Lower lobe of right lung (tissue), 2 donors: ENCODE measurements at regions not wholly inside any gene's neighbourhood (a gene's known extent, or its start where the extent isn't known, plus 50 kb on each side); places are given as distances from the start of the nearest gene placed in this dataset.

ENCODE experiments used
- ATAC-seq, 2 donors: fragments of 200-7000 bp; cut with Tn5 transposase; one replicate each; pipeline ENCODE4 v1.9.1; 2020 to 2022; ENCODE audit warnings: mild to moderate bottlenecking in 2 of 2, moderate library complexity in 2 of 2
- DNase-seq: peaks from one replicate; pipeline ENCODE4 v3.0.0-alpha.2; 2020
- H3K27ac ChIP-seq: fragments of 200-600 bp; one replicate; pipeline ENCODE4 v1.8.0; 2022
- H3K27me3 ChIP-seq: fragments of 200-600 bp; one replicate; pipeline ENCODE4 v1.8.0; 2022; ENCODE audit warnings: low read depth
- H3K36me3 ChIP-seq: fragments of 200-600 bp; one replicate; pipeline ENCODE4 v1.8.0; 2022; ENCODE audit warnings: mild to moderate bottlenecking
- H3K4me1 ChIP-seq: fragments of 200-600 bp; one replicate; pipeline ENCODE4 v1.8.0; 2022
- H3K4me3 ChIP-seq: fragments of 200-600 bp; one replicate; pipeline ENCODE4 v1.8.0; 2022; ENCODE audit warnings: mild to moderate bottlenecking
- H3K9me3 ChIP-seq: fragments of 200-600 bp; one replicate; pipeline ENCODE4 v1.8.0; 2022
- intact Hi-C: fragments of 100-400 bp; cut with DNase I; formaldehyde crosslinking; loops from one replicate; pipeline ENCODE4 v1.11.0; 2022
- TF ChIP-seq, protein P1 (sequence below): fragments of 200-600 bp; IDR thresholded peaks from one replicate; pipeline ENCODE4 v1.8.0; 2022; ENCODE audit warnings: antibody characterized with exemption, mild to moderate bottlenecking
- donor health status: DM: no; HTN: yes; CAD: no; lungs with severe emphysema.

DNA sequence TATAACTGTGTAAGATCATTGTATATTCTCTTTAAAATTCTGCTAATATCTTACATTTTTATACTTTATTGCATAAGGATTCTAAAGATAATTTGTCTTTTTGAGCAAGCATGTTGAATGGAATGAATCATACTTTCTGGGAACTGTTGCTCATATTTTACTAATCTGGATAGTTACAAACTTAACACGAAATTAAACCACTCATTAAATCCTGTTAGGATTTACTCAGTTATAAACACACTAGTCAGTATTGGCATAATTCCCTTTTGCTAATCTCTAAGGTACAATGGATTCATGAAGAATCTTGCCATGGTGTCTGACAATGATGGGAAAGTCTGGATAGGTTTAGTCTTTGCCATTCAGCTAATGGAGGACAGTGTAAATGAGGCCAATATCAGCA, 338.1 kb upstream of the SMC2 start:
- DNase-seq (no peak), ATAC-seq (no peak)
- H3K9me3 ChIP-seq: no peaks in the 10 kb centered on the region
- H3K27me3 ChIP-seq: no peaks in the 10 kb centered on the region
- intact Hi-C loops: no loop called here
- H3K4me1 ChIP-seq: no peaks in the 10 kb centered on the region
- H3K36me3 ChIP-seq: no peaks in the 10 kb centered on the region
- H3K27ac ChIP-seq: no peak overlapping the region
- no peak overlapping the region for H3K4me3 ChIP-seq
- TF ChIP-seq, protein P1, sequence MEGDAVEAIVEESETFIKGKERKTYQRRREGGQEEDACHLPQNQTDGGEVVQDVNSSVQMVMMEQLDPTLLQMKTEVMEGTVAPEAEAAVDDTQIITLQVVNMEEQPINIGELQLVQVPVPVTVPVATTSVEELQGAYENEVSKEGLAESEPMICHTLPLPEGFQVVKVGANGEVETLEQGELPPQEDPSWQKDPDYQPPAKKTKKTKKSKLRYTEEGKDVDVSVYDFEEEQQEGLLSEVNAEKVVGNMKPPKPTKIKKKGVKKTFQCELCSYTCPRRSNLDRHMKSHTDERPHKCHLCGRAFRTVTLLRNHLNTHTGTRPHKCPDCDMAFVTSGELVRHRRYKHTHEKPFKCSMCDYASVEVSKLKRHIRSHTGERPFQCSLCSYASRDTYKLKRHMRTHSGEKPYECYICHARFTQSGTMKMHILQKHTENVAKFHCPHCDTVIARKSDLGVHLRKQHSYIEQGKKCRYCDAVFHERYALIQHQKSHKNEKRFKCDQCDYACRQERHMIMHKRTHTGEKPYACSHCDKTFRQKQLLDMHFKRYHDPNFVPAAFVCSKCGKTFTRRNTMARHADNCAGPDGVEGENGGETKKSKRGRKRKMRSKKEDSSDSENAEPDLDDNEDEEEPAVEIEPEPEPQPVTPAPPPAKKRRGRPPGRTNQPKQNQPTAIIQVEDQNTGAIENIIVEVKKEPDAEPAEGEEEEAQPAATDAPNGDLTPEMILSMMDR: no peak

DNA sequence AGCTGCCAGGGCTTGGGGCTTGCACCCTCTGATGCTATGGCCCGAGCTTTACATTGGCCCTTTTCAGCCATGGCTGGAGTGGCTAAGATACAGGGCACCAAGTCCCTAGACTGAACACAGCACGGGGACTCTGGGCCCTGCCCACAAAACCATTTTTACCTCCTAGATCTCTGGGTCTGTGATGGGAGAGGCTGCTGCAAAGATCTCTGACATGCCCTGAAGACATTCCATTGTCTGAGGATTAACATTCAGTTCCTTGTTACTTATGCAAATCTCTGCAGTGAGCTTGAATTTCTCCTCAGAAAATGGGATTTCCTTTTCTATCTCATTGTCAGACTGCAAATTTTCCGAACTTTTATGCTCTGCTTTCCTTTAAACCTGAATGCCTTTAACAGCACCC, 337.0 kb upstream of the SMC2 start:
- intact Hi-C loops: no loop called here
- no peaks in the 10 kb centered on the region for H3K36me3 ChIP-seq
- H3K4me3 ChIP-seq: no peak overlapping the region
- ATAC-seq: no peak
- no peaks in the 10 kb centered on the region for H3K4me1 ChIP-seq
- H3K9me3 ChIP-seq: no peaks in the 10 kb centered on the region
- H3K27ac ChIP-seq: no peak overlapping the region
- H3K27me3 ChIP-seq: no peaks in the 10 kb centered on the region
- TF ChIP-seq, protein P1: no peak
- DNase-seq: no peak

DNA sequence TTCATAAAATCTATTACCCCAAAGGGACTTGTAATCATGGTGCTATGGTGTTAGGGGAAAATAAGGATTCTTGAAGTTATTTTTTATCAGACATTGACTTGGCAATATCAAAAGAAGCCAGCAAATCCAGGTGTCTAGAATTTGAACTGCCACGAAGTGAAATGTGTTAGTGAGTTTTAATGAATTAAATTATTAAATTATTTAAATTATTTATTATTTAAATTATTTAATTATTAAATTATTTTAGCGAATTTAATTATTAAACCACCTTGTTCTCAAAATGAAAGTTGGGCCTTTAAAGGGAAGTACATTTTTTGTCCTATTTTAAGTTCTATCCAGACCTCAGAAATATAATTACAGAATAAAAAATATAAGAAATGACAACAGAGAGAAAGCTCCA, 332.6 kb upstream of the SMC2 start:
- Histone ChIP-seq H3K4me1 (no peaks in the 10 kb centered on the region), H3K27me3 (no peaks in the 10 kb centered on the region), H3K4me3 (no peak overlapping the region), H3K9me3 (no peaks in the 10 kb centered on the region), H3K36me3 (no peaks in the 10 kb centered on the region), H3K27ac (no peak overlapping the region)
- TF ChIP-seq, protein P1: no peak
- intact Hi-C loops: no loop called here
- DNase-seq (no peak), ATAC-seq (no peak)

DNA sequence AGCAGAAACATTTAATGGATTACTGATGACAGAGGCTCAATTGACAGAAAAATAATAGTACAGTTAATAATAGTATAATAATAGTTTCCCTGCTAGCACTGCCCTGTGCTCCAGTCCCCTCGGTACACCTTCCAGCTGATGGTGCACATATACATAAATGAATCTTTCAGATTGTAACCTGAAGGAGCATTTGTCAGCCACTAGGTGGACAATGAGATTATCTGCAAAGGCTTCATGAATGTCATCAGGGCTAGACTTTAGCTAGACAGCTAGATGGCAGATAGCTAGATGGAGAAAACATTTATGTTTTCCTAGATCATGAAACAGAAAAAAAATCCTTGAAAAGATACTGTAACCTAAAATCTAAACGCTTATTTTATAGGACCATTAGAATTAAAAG, 304.4 kb upstream of the SMC2 start:
- Histone ChIP-seq H3K4me1 (no peaks in the 10 kb centered on the region), H3K36me3 (no peaks in the 10 kb centered on the region), H3K9me3 (no peaks in the 10 kb centered on the region), H3K27me3 (no peaks in the 10 kb centered on the region), H3K4me3 (no peak overlapping the region), H3K27ac (no peak overlapping the region)
- ATAC-seq: no peak
- intact Hi-C loops: no loop called here
- no peak for DNase-seq
- TF ChIP-seq, protein P1: peak; percentile 13

DNA sequence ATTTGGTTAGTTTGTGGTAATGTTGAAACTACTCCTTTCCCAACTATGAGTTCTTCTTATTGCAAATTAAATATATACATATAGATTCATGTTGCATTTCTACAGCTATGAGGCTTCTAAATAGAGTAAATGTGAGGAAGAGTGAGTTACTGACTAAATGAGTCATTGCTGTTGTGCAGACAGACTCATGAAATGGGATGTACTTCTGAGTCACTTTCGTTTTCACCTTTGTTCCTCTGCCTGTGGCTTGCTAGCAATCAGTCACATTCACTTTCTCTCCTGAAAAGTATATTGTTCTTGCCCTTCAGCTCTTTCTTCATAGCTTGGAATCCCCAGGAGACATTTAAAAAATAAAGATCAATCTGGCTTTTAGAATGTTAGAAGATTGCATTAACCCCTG, 295.5 kb upstream of the SMC2 start:
- H3K9me3 ChIP-seq: no peaks in the 10 kb centered on the region
- H3K27me3 ChIP-seq: no peaks in the 10 kb centered on the region
- no peak overlapping the region for H3K4me3 ChIP-seq
- H3K4me1 ChIP-seq: no peaks in the 10 kb centered on the region
- DNase-seq (no peak), ATAC-seq (peak; percentile 49 to 75)
- no peaks in the 10 kb centered on the region for H3K36me3 ChIP-seq
- intact Hi-C loops: no loop called here
- no peak overlapping the region for H3K27ac ChIP-seq
- TF ChIP-seq, protein P1: no peak

DNA sequence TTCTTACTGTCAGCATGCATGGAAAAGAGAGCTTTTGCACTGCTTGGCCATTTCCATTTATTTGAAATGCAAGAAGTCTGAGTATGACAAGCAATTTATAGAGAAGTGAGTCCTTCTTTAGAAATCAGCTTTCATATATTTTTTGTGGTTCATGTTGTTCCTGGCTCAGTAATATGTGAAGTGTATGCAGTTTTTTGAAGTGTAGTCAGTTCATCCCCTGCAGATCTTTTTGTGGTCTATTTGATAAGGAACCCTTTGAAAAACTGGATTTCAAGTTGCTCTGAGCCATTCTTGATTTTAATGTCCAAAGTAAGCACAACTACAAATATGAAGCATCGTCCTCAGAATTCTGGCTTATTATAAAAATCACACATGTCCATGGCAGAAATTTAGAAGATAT, 294.1 kb upstream of the SMC2 start:
- Histone ChIP-seq H3K4me1 (no peaks in the 10 kb centered on the region), H3K9me3 (no peaks in the 10 kb centered on the region), H3K27ac (no peak overlapping the region), H3K27me3 (no peaks in the 10 kb centered on the region), H3K4me3 (no peak overlapping the region), H3K36me3 (no peaks in the 10 kb centered on the region)
- DNase-seq (no peak), ATAC-seq (no peak)
- TF ChIP-seq, protein P1: no peak
- intact Hi-C loops: no loop called here
